Caki2 (cell line): ENCODE measurements at regions not wholly inside any gene's neighbourhood (a gene's known extent, or its start where the extent isn't known, plus 50 kb on each side); places are given as distances from the start of the nearest gene placed in this dataset.

Source experiments
- DNase-seq: peaks from one replicate; pipeline ENCODE4 v3.0.0-alpha.2; 2015; ENCODE audit warnings: low read depth
- in situ Hi-C: cut with HindIII; loops from 2 replicates; pipeline ENCODE4 v1.10.0; 2016; ENCODE audit warnings: low sequenced_read_pairs, low pct_unique_long_range_greater_than_20kb, mixed read lengths

DNA sequence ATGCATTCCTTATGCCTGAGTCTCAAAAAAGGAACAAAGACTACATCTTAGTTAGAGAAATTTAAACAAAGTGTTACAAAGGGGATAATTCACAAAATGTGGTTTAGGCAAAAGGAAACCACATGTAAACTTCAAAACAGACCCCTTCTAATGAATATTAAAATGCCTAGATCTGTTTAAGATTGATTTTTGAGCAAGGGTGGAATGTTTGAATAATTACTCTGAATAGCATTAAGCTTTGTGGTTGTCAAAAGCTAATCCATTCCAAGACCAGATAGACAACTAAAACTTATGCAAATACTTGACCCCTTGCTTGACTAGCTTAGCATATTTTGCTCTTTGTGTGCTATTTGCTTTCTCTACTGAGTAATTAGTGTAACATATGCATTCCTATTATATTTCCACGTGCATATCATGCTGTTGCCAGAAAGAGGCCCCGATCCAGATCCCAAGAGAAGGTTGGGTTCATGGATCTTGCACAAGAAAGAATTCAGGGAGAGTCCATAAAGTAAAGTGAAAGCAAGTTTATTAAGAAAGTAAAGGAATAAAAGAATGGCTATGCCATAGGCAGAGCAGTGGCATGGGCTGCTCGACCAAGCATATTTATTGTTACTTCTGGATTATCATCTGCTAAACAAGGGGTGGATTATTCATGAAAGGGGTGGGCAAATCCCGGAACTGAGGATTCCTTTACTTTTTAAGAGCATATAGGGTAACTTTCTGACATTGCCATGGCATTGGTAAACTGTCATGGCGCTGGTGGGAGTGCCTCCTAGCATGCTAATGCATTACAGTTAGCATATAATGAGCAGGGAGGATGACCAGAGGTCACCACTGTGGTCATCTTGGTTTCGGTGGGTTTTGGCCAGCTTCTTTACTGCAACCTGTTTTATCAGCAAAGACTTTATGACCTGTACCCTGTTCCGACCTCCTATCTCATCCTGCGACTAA lies 1193.4 kb upstream of the EYS start:
- DNase-seq = no peak
- in situ Hi-C loops = no loop called here

GRCh38 chr6:66897576-66897975 lies 1190.5 kb upstream of the EYS start:
- in situ Hi-C loops = no loop called here
- DNase-seq = peak; percentile 39

GRCh38 chr6:66896415-66896814 lies 1189.4 kb upstream of the EYS start:
- in situ Hi-C loops = no loop called here

GRCh38 chr6:66883453-66883852 lies 1176.4 kb upstream of the EYS start:
- no peak for DNase-seq
- in situ Hi-C loops = no loop called here

More at GRCh38 chr6:66896415-66896814, 1189.4 kb upstream of the EYS start:
- DNase-seq = peak; percentile 61

DNA sequence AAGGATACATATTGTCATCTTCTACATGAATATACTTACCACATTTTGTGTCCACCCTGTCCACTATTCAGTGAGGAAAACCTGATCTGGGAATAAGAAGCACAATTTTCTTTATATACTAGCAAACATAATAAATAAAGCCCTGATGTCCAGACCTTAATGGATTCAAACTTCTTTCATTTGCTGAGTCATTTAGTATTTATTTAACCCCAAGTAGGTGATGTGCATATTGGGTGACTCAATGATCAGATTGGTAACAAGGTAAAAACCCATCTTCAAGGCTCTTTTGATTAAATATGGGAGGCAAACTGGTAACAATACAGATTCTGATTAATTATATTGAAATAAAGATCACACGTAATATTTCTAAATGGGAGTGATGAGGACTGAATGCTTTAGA lies 1159.8 kb upstream of the EYS start:
- in situ Hi-C loops = no loop called here
- peak; percentile 35 for DNase-seq

GRCh38 chr6:66865771-66866170 lies 1158.7 kb upstream of the EYS start:
- in situ Hi-C loops = no loop called here
- peak; percentile 56 for DNase-seq

DNA sequence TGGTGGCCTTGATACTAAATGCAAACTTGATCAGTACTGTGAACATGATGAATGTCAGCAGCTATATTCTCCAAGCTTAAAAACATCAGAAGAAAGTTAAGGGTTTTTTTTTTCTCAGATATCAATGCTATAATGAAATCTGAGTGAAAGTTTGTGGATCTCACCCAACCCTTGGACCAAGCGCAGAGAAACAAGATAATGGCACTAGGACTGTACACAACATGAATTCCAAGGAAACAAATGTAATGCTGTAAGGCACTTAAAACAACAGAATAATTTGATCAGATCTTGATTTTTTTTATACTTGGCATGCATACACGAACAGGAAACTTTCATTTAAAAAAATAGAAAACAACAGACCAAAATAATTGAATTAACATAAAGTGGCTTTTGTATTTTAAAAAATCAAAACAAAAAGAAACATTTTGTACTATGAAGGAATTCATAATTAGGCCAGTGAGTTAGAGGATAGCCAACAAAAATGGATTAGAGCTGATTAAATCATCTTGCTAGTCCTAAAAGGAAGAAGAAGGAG lies 1154.0 kb upstream of the EYS start:
- DNase-seq = no peak
- in situ Hi-C loops = no loop called here

DNA sequence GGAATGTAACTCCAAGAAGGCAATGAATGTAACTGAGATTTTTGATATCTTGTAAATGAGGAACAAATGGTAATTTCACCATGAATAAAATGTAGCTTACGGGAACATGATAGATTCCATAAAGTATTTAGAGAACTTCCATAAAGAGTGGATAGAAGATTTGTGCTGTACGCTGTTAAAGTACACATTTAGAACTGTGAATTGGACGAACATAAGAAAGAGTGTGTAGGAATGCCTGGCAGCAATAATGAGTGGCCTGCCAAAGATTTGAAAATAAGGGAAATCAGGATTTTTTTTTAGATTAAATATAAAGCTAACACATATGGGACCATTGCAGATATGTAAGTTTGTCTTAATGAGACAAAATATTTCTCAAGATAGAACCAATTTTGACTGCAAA lies 1153.3 kb upstream of the EYS start:
- in situ Hi-C loops = no loop called here
- no peak for DNase-seq

DNA sequence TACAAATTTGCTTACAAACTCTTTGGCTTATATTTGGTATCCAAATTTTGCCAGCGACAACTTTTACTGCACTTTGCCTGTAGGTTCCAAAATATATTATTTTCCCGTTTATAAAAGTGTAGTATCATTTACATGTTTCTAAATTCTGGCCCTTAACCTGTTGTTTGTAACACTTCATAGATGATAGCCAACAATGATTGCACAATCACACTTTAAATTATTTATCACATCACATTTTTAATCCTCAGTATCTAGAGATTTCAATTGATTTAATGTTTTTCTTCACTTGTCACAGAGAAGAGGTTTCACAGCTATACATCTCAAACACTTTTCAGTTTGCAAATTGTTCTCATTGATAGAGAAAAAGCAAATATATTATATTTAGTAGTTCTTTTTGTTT lies 1151.2 kb upstream of the EYS start:
- in situ Hi-C loops = no loop called here
- DNase-seq = no peak

- in situ Hi-C loops = no loop called here
- no peak for DNase-seq
These were observed 1147.0 kb upstream of the EYS start for GRCh38 chr6:66854014-66854413.

DNA sequence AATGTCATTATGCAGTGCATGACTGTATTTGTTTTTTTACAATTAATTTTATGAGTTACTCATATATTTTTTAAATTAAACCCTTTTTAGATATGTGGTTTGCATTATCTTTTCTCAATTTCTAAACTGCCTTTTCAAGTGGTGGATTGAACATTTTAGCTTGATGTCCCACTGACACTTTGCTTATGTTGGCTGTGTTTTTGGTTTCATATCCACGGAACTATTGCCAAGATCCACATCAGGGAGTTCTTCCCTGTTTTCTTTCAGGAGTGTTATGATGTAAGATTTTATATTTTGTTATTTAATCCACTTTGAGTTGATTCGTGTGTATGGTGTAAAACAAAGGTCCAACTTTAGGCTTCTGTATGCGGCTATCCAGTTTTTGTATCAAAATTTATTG lies 1144.9 kb upstream of the EYS start:
- in situ Hi-C loops = no loop called here
- DNase-seq = no peak

- DNase-seq = peak; percentile 50
- in situ Hi-C loops = no loop called here
These were observed 1142.8 kb upstream of the EYS start for GRCh38 chr6:66849843-66850242.

DNA sequence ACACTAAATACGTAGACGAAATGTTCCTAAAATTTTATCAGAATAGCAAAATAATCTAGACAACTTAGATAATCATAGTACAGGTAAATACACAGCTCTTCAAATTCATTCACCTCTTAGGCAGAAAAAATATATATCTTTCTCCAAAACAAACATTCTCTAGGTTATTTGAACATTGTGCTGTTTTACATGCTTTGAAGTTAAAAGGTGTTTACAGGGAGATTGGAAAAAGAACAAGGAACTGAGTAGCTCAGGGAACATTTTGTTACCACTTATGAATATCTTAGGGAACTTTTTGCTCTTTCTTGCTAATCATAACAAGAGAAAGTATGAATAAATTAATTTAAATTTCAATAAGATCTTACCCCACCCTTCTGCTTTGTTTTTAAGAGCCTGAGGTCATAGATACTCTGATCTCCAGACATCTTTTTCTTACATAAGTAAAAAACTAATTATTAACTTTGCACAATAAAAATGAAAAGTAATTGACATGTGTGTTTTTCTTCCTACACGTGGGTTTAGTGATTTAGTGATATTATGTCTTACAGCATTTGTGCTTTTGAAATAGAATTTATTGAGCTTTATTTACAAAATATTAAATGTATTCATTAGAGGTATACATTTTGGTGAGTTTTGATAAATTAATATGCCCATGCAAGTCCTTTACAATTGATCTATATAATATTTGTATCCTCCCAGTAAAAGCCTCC lies 1141.4 kb upstream of the EYS start:
- in situ Hi-C loops = no loop called here
- DNase-seq = no peak

DNA sequence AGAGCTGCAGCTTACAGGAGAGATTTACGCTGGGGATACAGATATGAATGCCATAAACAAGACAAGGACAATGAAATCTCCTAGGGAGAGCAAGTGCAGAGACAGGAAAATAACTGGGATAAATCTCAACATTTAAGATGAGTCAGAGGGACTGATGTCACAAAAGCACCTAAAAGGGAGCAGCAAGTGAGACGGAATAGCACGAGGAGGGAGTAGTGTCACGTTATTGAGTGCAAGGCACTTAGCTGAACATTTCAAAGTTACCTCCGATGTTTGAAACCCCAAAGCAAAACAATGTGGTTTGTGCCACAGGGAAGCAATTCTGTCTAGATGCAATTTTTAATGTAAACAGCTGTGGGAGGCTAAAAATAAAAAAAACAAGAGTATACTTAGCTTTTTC lies 1131.7 kb upstream of the EYS start:
- peak; percentile 2 for DNase-seq
- in situ Hi-C loops = no loop called here

GRCh38 chr6:66825539-66825938 lies 1118.5 kb upstream of the EYS start:
- in situ Hi-C loops = no loop called here
- no peak for DNase-seq

DNA sequence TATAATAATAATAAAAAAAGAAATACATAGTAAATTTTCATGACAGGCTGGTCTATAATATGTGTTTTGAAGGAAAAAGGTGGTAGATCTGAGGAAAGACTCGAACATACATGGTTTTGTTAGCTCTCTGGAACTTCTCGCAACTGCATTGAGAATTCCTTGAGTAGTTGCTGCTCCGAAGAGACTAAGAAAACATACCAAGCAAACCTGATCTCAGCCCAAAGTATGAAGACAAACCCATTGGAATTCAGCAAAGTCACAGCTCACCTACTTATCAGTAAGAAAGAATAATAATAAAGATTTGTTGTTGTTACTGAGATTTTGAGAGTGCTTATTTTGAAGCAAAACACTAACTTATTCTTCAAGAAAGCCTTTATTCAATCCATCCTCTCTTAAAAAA lies 1107.1 kb upstream of the EYS start:
- DNase-seq = no peak
- in situ Hi-C loops = no loop called here

DNA sequence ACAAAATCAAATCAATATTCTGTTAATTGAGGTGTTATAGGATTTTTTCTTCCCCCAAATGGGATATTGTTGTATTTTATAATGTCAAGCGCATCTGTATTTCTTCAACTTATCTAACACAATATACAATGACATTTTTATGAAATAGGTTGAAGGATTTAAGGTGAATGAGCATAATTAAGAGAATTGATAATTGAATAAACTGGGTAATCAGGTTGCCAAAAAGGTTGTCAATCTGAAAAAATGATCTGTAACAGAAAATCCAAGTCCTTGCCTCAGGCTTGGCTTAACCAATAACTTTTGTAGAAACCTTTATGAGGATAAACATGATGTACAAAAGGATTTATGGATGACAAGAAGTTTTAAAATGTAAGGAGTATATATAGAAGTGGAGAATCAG lies 1101.7 kb upstream of the EYS start:
- in situ Hi-C loops = no loop called here
- DNase-seq = no peak

DNA sequence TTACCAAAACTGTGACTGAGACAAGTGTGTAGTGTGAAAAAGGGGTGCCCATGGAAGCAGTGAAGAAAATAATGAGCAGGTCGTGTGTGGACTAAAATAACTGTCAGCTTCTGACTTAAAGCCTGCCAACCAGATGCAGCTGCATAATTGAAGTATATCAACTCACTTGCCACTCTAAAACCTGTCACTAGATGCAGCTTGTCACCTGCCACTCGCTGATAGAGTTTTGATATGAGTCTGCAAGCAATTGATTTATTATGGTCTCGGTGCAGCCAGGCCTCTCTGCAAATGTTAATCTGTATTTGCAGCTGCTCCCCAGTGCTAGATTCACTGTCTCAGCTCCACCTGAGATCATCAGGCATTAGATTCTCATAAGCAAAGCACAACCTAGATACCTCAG lies 1090.0 kb upstream of the EYS start:
- in situ Hi-C loops = no loop called here

GRCh38 chr6:66788579-66788978 lies 1081.6 kb upstream of the EYS start:
- no peak for DNase-seq
- in situ Hi-C loops = no loop called here

More for the DNA sequence above, 1090.0 kb upstream of the EYS start:
- DNase-seq = no peak
